ENCODE measurements at regions not wholly inside any gene's neighbourhood (a gene's known extent, or its start where the extent isn't known, plus 50 kb on each side); places are given as distances from the start of the nearest gene placed in this dataset.

DNA sequence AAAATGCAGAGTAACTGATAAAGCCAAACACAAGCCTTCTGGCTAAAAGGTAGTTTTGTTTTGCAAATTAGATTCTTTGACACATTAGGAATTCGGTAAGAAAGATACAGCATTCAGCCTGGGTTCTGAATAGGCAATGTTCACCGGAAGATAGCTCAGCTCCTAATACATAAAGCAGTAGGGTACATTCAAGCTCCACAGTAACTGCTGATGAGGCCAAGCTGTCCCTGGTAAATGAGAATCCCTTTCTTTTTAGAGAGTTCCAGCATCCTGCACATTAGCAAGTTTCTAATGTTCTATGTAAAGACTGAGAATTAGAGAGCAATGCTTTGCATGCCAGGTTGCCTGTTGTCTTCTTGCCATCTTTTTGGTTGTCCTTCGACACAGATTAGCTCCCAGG is 316.3 kb upstream of the SLC14A2 start:
- no peak overlapping the region for H3K4me3 ChIP-seq
- TF ChIP-seq POLR2A (IDR thresholded peaks at IDR 0.05) (no peak), POLR2AphosphoS5 (IDR thresholded peaks at IDR 0.05) (no peak)
- TF ChIP-seq, protein P1, sequence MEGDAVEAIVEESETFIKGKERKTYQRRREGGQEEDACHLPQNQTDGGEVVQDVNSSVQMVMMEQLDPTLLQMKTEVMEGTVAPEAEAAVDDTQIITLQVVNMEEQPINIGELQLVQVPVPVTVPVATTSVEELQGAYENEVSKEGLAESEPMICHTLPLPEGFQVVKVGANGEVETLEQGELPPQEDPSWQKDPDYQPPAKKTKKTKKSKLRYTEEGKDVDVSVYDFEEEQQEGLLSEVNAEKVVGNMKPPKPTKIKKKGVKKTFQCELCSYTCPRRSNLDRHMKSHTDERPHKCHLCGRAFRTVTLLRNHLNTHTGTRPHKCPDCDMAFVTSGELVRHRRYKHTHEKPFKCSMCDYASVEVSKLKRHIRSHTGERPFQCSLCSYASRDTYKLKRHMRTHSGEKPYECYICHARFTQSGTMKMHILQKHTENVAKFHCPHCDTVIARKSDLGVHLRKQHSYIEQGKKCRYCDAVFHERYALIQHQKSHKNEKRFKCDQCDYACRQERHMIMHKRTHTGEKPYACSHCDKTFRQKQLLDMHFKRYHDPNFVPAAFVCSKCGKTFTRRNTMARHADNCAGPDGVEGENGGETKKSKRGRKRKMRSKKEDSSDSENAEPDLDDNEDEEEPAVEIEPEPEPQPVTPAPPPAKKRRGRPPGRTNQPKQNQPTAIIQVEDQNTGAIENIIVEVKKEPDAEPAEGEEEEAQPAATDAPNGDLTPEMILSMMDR (IDR thresholded peaks at IDR 0.05) = no peak
- no peaks in the 10 kb centered on the region for H3K9me3 ChIP-seq
- WGBS = 81% methylated on average over 3 of the region's 3 CpGs
- no peaks in the 10 kb centered on the region for H3K36me3 ChIP-seq
- no peak overlapping the region for H3K27ac ChIP-seq
- intact Hi-C loops (cut with DNase I) = no loop called here
- H3K4me1 ChIP-seq (replicated peaks) = no peaks in the 10 kb centered on the region
- H3K27me3 ChIP-seq (replicated peaks; ENCODE audit: insufficient read depth) = no peaks in the 10 kb centered on the region
- DNase-seq (ENCODE audit: low spot score) = no peak

DNA sequence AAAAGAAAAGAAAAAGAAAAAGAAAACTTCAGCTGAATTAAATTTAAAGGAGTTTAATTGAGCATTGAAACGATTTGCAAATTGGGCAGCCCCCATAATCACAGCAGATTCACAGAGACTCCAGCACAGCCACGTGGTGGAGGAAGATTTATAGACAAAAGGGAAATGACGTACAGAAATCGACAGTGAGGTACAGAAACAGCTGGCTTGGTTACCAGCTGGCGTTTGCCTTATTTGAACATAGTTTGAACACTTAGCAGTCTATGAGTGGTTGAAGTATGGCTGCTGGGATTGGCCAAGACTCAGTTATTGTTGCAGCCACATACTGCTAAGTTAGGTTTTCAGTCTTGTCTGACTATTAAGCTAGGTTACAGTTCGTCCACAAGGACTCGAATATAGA is 312.2 kb upstream of the SLC14A2 start:
- Histone ChIP-seq H3K9me3 (no peaks in the 10 kb centered on the region), H3K27ac (no peak overlapping the region), H3K27me3 (replicated peaks; ENCODE audit: insufficient read depth) (no peaks in the 10 kb centered on the region), H3K4me3 (no peak overlapping the region), H3K36me3 (no peaks in the 10 kb centered on the region), H3K4me1 (replicated peaks) (no peaks in the 10 kb centered on the region)
- 78% methylated on average over 7 of the region's 7 CpGs for WGBS
- TF ChIP-seq POLR2A (IDR thresholded peaks at IDR 0.05) = no peak
- TF ChIP-seq, protein P1 (IDR thresholded peaks at IDR 0.05) = no peak
- TF ChIP-seq POLR2AphosphoS5 (IDR thresholded peaks at IDR 0.05) = no peak
- intact Hi-C loops (cut with DNase I) = no loop called here
- DNase-seq (ENCODE audit: low spot score) = no peak

DNA sequence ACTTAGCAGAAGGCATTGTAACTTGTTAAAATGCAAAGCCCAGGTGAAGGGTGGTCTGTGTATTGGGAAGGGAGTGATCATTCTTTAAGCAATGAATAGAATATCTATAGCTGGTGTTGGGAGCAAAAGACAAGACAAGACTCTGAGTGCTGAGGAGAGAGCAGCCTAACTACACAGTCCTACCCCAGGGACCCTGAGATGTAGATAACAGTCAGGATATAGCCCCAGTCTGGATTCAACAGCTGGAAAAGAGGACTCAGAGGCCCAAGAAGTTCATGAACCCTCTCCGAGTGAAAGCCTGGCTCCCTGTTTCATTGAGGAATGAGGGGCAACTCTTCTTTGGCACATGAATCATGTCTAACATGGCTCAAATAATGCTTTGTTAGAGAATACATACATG is 310.7 kb upstream of the SLC14A2 start:
- WGBS = 87% methylated on average over 1 of the region's 1 CpG

DNA sequence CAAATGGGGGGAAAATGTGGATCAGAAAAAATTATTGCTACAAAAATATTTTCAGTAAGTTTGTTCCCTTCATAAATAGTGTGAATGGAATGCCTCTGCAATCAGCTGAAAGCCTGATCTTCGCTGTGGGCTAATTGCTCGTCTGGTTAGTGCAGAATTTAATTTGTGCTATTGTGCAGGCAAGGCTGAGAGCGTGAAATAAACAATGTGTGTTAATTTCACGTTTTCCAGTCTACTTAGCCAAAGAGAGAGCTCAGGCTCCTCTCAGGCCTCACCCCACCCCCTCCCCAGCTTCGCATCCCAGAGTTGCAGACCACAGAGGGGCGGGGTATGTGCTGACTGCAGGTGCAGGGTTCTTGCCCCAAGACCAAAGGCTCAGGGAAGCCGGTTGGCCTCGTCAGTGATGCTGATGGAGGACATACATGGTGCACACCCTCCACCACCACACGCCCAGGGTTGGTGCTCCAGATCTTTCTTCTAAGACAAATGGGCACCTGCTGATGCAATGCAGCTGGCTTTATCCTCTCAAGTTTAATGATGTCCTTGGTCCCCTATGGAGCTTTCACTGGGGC is 302.6 kb upstream of the SLC14A2 start:
- intact Hi-C loops (cut with DNase I) = no loop called here
- DNase-seq (ENCODE audit: low spot score) = no peak

More for the DNA sequence above, 310.7 kb upstream of the SLC14A2 start:
- Histone ChIP-seq H3K4me3 (no peak overlapping the region), H3K36me3 (no peaks in the 10 kb centered on the region), H3K27me3 (replicated peaks; ENCODE audit: insufficient read depth) (no peaks in the 10 kb centered on the region), H3K9me3 (no peaks in the 10 kb centered on the region), H3K4me1 (replicated peaks) (no peaks in the 10 kb centered on the region), H3K27ac (no peak overlapping the region)
- TF ChIP-seq POLR2A (IDR thresholded peaks at IDR 0.05) = no peak
- TF ChIP-seq, protein P1 (IDR thresholded peaks at IDR 0.05) = no peak
- no peak for TF ChIP-seq POLR2AphosphoS5 (IDR thresholded peaks at IDR 0.05)
- no peak for DNase-seq (ENCODE audit: low spot score)
- intact Hi-C loops (cut with DNase I) = no loop called here

DNA sequence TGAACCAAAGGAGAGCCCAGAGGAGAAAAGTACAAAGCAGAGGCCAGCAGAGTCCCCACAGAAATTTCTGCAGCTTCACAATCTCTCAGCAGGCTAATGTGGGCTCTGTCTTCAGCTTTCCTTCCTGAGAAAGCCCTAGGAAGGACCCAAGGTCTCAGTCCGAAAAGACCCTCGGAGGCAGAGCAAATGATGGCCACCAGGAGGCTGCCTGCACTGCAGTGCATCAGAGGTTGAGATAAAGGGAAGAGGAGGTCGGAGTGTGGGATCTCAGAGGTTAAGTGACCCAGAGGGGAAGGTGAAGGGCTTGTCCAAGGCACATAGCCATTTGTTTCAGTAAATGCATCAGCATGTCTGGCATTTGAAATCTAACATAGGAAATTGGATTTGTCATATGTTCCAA is 299.1 kb upstream of the SLC14A2 start:
- intact Hi-C loops (cut with DNase I) = no loop called here

More for the DNA sequence above, 302.6 kb upstream of the SLC14A2 start:
- no peak overlapping the region for H3K4me3 ChIP-seq
- H3K27me3 ChIP-seq (replicated peaks; ENCODE audit: insufficient read depth) = no peaks in the 10 kb centered on the region
- no peaks in the 10 kb centered on the region for H3K4me1 ChIP-seq (replicated peaks)
- no peaks in the 10 kb centered on the region for H3K9me3 ChIP-seq
- no peak overlapping the region for H3K27ac ChIP-seq
- H3K36me3 ChIP-seq = no peaks in the 10 kb centered on the region
- no peak for TF ChIP-seq POLR2AphosphoS5 (IDR thresholded peaks at IDR 0.05)
- TF ChIP-seq, protein P1 (IDR thresholded peaks at IDR 0.05) = no peak
- TF ChIP-seq POLR2A (IDR thresholded peaks at IDR 0.05) = no peak
- WGBS = 90% methylated on average over 9 of the region's 9 CpGs

More for the DNA sequence above, 299.1 kb upstream of the SLC14A2 start:
- no peaks in the 10 kb centered on the region for H3K27me3 ChIP-seq (replicated peaks; ENCODE audit: insufficient read depth)
- no peaks in the 10 kb centered on the region for H3K4me1 ChIP-seq (replicated peaks)
- no peaks in the 10 kb centered on the region for H3K9me3 ChIP-seq
- DNase-seq (ENCODE audit: low spot score) = no peak
- H3K4me3 ChIP-seq = no peak overlapping the region
- TF ChIP-seq POLR2A (IDR thresholded peaks at IDR 0.05) (no peak), POLR2AphosphoS5 (IDR thresholded peaks at IDR 0.05) (no peak)
- TF ChIP-seq, protein P1 (IDR thresholded peaks at IDR 0.05) = no peak
- no peak overlapping the region for H3K27ac ChIP-seq
- no peaks in the 10 kb centered on the region for H3K36me3 ChIP-seq
- 92% methylated on average over 3 of the region's 3 CpGs for WGBS
